Adipocyte (in vitro differentiated cells): ENCODE measurements at regions not wholly inside any gene's neighbourhood (a gene's known extent, or its start where the extent isn't known, plus 50 kb on each side); places are given as distances from the start of the nearest gene placed in this dataset.

Experiments used
- DNase-seq: peaks from one replicate; pipeline ENCODE4 v3.0.0-alpha.2; 2015; ENCODE audit warnings: low read depth
- H3K27me3 ChIP-seq: replicated peaks from 2 replicates; pipeline ENCODE4 v1.7.0; 2013; ENCODE audit warnings: mild to moderate bottlenecking, low read length, moderate library complexity; ENCODE audit not compliant: control insufficient read depth, insufficient read depth
- H3K36me3 ChIP-seq: 2 replicates; pipeline ENCODE4 v1.7.0; 2013; ENCODE audit warnings: low read length, mild to moderate bottlenecking, moderate library complexity; ENCODE audit not compliant: control insufficient read depth, insufficient read depth, severe bottlenecking
- H3K4me1 ChIP-seq: 2 replicates; pipeline ENCODE4 v1.7.0; 2013; ENCODE audit warnings: mild to moderate bottlenecking, low read length, moderate library complexity; ENCODE audit not compliant: control insufficient read depth, insufficient read depth
- H3K4me3 ChIP-seq: 2 replicates; pipeline ENCODE4 v1.7.0; 2013; ENCODE audit warnings: mild to moderate bottlenecking, low read length, moderate library complexity
- H3K9ac ChIP-seq: 2 replicates; pipeline ENCODE4 v1.7.0; 2013; ENCODE audit warnings: mild to moderate bottlenecking, low read length, moderate library complexity
- H3K9me3 ChIP-seq: 2 replicates; pipeline ENCODE4 v1.7.0; 2013; ENCODE audit warnings: mild to moderate bottlenecking, low read length, moderate library complexity; ENCODE audit not compliant: control insufficient read depth

- H3K27me3 ChIP-seq, result peaks cover 11% of the 10 kb centered on the region
- no peak for DNase-seq
- H3K4me1 ChIP-seq, result no peaks in the 10 kb centered on the region
- H3K9ac ChIP-seq, result no peak overlapping the region
- no peaks in the 10 kb centered on the region for H3K36me3 ChIP-seq
- peaks cover 8% of the 10 kb centered on the region for H3K9me3 ChIP-seq
- H3K4me3 ChIP-seq, result no peak overlapping the region
These were observed 216.6 kb downstream of the SS18 start for GRCh38 chr18:25873833-25874232.

GRCh38 chr18:25866331-25866730 is 224.1 kb downstream of the SS18 start:
- DNase-seq, result no peak
- H3K36me3 ChIP-seq, result no peaks in the 10 kb centered on the region
- no peak overlapping the region for H3K9ac ChIP-seq
- H3K4me1 ChIP-seq, result peaks cover 3% of the 10 kb centered on the region
- peaks cover 16% of the 10 kb centered on the region for H3K27me3 ChIP-seq
- no peak overlapping the region for H3K4me3 ChIP-seq
- no peaks in the 10 kb centered on the region for H3K9me3 ChIP-seq

GRCh38 chr18:25862881-25863600 is 227.4 kb downstream of the SS18 start:
- no peaks in the 10 kb centered on the region for H3K9me3 ChIP-seq
- peak; percentile 40 for DNase-seq
- H3K36me3 ChIP-seq, result no peaks in the 10 kb centered on the region
- H3K4me3 ChIP-seq, result no peak overlapping the region
- H3K9ac ChIP-seq, result no peak overlapping the region
- peaks cover 3% of the 10 kb centered on the region for H3K4me1 ChIP-seq
- H3K27me3 ChIP-seq, result peaks cover 16% of the 10 kb centered on the region

- DNase-seq, result no peak
- Histone ChIP-seq H3K27me3 (no peaks in the 10 kb centered on the region), H3K9me3 (no peaks in the 10 kb centered on the region), H3K4me3 (no peak overlapping the region), H3K36me3 (no peaks in the 10 kb centered on the region), H3K4me1 (no peaks in the 10 kb centered on the region), H3K9ac (no peak overlapping the region)
These were observed 236.6 kb downstream of the SS18 start for GRCh38 chr18:25853691-25854433.

GRCh38 chr18:25843791-25844190 is 246.6 kb downstream of the SS18 start:
- H3K9ac ChIP-seq, result no peak overlapping the region
- DNase-seq, result no peak
- H3K4me3 ChIP-seq, result no peak overlapping the region
- no peaks in the 10 kb centered on the region for H3K36me3 ChIP-seq
- no peaks in the 10 kb centered on the region for H3K9me3 ChIP-seq
- H3K4me1 ChIP-seq, result no peaks in the 10 kb centered on the region
- H3K27me3 ChIP-seq, result peaks cover 7% of the 10 kb centered on the region

GRCh38 chr18:25842665-25843064 is 247.7 kb downstream of the SS18 start:
- Histone ChIP-seq H3K4me3 (no peak overlapping the region), H3K27me3 (peaks cover 16% of the 10 kb centered on the region), H3K9me3 (no peaks in the 10 kb centered on the region), H3K4me1 (no peaks in the 10 kb centered on the region), H3K9ac (no peak overlapping the region), H3K36me3 (no peaks in the 10 kb centered on the region)
- DNase-seq, result no peak

GRCh38 chr18:25834061-25834460 is 256.4 kb downstream of the SS18 start:
- Histone ChIP-seq H3K36me3 (no peaks in the 10 kb centered on the region), H3K9me3 (no peaks in the 10 kb centered on the region), H3K4me3 (no peak overlapping the region), H3K9ac (no peak overlapping the region), H3K27me3 (peaks cover 26% of the 10 kb centered on the region), H3K4me1 (peaks cover 11% of the 10 kb centered on the region)
- no peak for DNase-seq

GRCh38 chr18:25832001-25832604 is 258.3 kb downstream of the SS18 start:
- DNase-seq, result peak; percentile 81
- H3K4me1 ChIP-seq, result peaks cover 23% of the 10 kb centered on the region
- H3K4me3 ChIP-seq, result no peak overlapping the region
- no peaks in the 10 kb centered on the region for H3K36me3 ChIP-seq
- no peaks in the 10 kb centered on the region for H3K9me3 ChIP-seq
- H3K27me3 ChIP-seq, result peaks cover 15% of the 10 kb centered on the region
- no peak overlapping the region for H3K9ac ChIP-seq

- H3K9ac ChIP-seq, result no peak overlapping the region
- no peak overlapping the region for H3K4me3 ChIP-seq
- peaks cover 24% of the 10 kb centered on the region for H3K4me1 ChIP-seq
- no peak for DNase-seq
- H3K36me3 ChIP-seq, result no peaks in the 10 kb centered on the region
- peaks cover 9% of the 10 kb centered on the region for H3K27me3 ChIP-seq
- no peaks in the 10 kb centered on the region for H3K9me3 ChIP-seq
These were observed 259.1 kb downstream of the SS18 start for GRCh38 chr18:25831301-25831701.

GRCh38 chr18:25830787-25831186 is 259.6 kb downstream of the SS18 start:
- peak; percentile 66 for DNase-seq
- Histone ChIP-seq H3K4me1 (peaks cover 24% of the 10 kb centered on the region), H3K27me3 (peaks cover 9% of the 10 kb centered on the region), H3K36me3 (no peaks in the 10 kb centered on the region), H3K9ac (no peak overlapping the region), H3K4me3 (no peak overlapping the region), H3K9me3 (no peaks in the 10 kb centered on the region)

- H3K27me3 ChIP-seq, result no peaks in the 10 kb centered on the region
- H3K4me3 ChIP-seq, result peak overlapping the region; percentile 29
- peak overlapping the region; percentile 27 for H3K9ac ChIP-seq
- no peaks in the 10 kb centered on the region for H3K36me3 ChIP-seq
- H3K9me3 ChIP-seq, result peaks cover 7% of the 10 kb centered on the region
- H3K4me1 ChIP-seq, result peaks cover 24% of the 10 kb centered on the region
- peak; percentile 48 for DNase-seq
These were observed 262.4 kb downstream of the SS18 start for GRCh38 chr18:25827961-25828561.
